ENCODE measurements at regions not wholly inside any gene's neighbourhood (a gene's known extent, or its start where the extent isn't known, plus 50 kb on each side); places are given as distances from the start of the nearest gene placed in this dataset.

DNA sequence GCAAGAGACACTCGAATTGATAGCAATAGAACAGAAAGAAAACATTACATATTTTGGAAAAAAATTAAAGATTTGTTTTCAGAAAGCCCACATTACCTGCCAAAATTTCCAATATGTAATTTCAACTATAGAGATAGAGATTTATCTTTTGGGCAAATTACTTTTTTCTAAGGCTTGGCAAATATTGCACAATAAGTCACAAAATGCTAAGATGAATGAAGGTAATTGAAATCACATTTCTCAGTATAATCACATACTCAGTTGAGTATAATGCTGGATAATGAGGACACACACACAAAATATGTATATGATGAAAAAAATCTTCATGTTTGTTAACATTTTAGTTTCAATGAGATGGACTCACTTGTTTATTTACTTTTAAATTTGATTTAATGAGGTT is 189.2 kb upstream of the STXBP6 start:
- intact Hi-C loops (cut with DNase I; ENCODE audit: low total_unique reads) = no loop called here
- no peak overlapping the region for H3K27ac ChIP-seq
- DNase-seq = no peak
- H3K4me3 ChIP-seq = no peak overlapping the region
- H3K36me3 ChIP-seq = no peaks in the 10 kb centered on the region
- H3K9me3 ChIP-seq = no peaks in the 10 kb centered on the region
- H3K27me3 ChIP-seq = no peaks in the 10 kb centered on the region
- TF ChIP-seq, protein P1, sequence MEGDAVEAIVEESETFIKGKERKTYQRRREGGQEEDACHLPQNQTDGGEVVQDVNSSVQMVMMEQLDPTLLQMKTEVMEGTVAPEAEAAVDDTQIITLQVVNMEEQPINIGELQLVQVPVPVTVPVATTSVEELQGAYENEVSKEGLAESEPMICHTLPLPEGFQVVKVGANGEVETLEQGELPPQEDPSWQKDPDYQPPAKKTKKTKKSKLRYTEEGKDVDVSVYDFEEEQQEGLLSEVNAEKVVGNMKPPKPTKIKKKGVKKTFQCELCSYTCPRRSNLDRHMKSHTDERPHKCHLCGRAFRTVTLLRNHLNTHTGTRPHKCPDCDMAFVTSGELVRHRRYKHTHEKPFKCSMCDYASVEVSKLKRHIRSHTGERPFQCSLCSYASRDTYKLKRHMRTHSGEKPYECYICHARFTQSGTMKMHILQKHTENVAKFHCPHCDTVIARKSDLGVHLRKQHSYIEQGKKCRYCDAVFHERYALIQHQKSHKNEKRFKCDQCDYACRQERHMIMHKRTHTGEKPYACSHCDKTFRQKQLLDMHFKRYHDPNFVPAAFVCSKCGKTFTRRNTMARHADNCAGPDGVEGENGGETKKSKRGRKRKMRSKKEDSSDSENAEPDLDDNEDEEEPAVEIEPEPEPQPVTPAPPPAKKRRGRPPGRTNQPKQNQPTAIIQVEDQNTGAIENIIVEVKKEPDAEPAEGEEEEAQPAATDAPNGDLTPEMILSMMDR (IDR thresholded peaks at IDR 0.05) = no peak
- H3K4me1 ChIP-seq = no peaks in the 10 kb centered on the region

DNA sequence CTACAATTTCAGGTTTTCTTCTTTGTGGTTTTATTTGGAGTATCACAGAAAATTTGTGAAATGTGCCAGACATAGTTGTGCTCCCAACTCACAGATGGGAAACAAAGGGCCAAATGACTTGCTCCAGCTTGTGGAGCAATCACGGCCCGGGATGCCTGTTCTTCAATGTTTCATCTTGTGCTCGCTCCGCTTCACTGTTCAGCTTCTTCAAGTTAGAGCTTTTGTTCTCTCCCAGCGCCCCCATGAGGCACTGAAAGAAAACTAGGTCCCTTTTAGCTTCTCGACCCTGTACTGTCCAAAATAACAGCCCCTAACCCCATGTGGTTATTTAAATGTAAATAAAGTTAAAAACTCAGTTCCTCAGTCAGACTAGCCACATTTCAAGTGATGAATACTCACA is 187.9 kb upstream of the STXBP6 start:
- intact Hi-C loops (cut with DNase I; ENCODE audit: low total_unique reads) = no loop called here
- no peaks in the 10 kb centered on the region for H3K27me3 ChIP-seq
- no peak overlapping the region for H3K4me3 ChIP-seq
- DNase-seq = no peak
- TF ChIP-seq, protein P1 (IDR thresholded peaks at IDR 0.05) = no peak
- no peak overlapping the region for H3K27ac ChIP-seq
- no peaks in the 10 kb centered on the region for H3K4me1 ChIP-seq
- H3K9me3 ChIP-seq = no peaks in the 10 kb centered on the region
- H3K36me3 ChIP-seq = no peaks in the 10 kb centered on the region

DNA sequence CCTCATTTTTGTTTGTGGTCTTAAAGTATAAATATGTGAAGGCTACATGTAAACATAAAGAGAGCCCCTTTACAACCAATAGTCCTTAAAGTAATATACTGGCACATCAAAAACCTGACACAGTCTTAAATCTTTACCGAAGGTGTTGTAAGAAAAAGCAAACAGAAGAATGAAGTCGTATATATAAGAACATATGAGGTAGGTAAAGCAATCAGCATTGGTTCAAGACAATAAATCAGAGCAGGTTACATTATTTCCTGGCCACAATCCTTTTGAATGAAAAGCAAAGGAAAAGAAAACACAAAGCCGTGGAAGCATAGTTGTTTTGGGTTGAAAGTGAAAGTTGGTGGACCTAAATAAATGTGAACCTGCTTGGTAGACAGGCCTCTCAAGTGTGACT is 183.7 kb upstream of the STXBP6 start:
- Histone ChIP-seq H3K9me3 (peaks cover 0 to 4% (median 4%) of the 10 kb centered on the region in 3 donors), H3K27me3 (no peaks in the 10 kb centered on the region), H3K36me3 (no peaks in the 10 kb centered on the region), H3K27ac (no peak overlapping the region), H3K4me1 (no peaks in the 10 kb centered on the region), H3K4me3 (no peak overlapping the region)
- no peak for DNase-seq
- intact Hi-C loops (cut with DNase I; ENCODE audit: low total_unique reads) = no loop called here
- TF ChIP-seq, protein P1 (IDR thresholded peaks at IDR 0.05) = no peak

DNA sequence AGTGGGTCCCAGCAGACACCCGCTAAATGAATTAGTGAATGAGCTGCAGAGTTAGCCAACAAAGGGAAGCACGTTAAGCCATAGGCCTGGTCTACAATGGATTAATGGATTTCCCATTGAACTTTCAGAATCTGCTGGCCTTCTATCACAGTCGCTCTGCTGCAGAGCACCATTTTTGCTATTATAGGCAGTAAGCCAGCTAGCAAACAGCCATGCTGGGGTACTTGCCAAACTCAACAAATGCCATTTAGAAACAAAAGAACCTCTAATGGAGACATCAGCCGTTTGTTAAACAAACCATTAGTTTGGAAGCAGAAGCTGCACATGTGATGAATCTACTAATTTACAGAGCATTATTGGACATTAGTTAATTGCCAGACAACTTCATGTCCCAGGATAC is 181.1 kb upstream of the STXBP6 start:
- TF ChIP-seq, protein P1 (IDR thresholded peaks at IDR 0.05) = no peak
- Histone ChIP-seq H3K4me1 (no peaks in the 10 kb centered on the region), H3K27me3 (no peaks in the 10 kb centered on the region), H3K27ac (no peak overlapping the region), H3K4me3 (no peak overlapping the region), H3K36me3 (no peaks in the 10 kb centered on the region), H3K9me3 (peaks cover 0 to 4% (median 4%) of the 10 kb centered on the region in 3 donors)
- intact Hi-C loops (cut with DNase I; ENCODE audit: low total_unique reads) = no loop called here
- DNase-seq = no peak

DNA sequence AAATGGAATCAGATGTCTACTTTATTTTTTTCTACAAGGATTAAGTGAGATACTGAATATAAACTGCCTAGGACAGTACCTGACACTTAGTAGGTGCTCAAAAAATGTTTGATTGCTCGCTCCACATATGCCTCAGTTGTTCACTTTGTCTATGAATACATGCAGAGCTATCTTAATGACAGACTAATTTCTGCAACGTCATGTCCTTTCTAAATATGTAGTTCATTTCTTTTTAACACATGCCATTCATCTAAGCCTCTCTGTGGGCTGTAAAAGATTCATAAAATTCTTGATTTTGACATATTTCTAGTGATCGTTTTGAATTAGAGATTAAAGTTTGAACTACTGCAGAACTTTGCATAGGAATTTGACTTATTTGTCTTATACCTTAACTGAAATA is 176.3 kb upstream of the STXBP6 start:
- intact Hi-C loops (cut with DNase I; ENCODE audit: low total_unique reads) = no loop called here
- H3K9me3 ChIP-seq = peaks cover 0 to 4% (median 4%) of the 10 kb centered on the region in 3 donors
- DNase-seq = no peak
- no peaks in the 10 kb centered on the region for H3K27me3 ChIP-seq
- H3K4me3 ChIP-seq = no peak overlapping the region
- TF ChIP-seq, protein P1 (IDR thresholded peaks at IDR 0.05) = no peak
- no peaks in the 10 kb centered on the region for H3K36me3 ChIP-seq
- no peaks in the 10 kb centered on the region for H3K4me1 ChIP-seq
- H3K27ac ChIP-seq = no peak overlapping the region

DNA sequence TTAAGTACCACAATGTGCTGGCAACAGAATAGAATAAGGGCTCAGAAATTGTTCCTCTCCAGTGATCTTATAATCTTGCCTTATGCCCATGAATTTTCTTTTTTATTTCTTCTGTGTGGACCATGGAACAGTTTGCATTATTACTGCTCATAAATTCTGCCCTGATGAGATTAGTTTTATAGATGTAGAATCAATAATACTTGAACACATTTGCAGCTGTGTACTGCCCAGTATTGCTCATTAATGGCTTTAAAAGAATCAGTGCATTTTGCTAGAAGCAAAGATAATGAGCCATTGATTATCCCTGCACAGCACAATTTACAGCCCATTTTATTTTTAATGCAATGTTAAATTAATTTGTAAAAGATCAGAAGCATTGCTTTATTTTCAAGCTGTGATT is 172.3 kb upstream of the STXBP6 start:
- H3K4me3 ChIP-seq = no peak overlapping the region
- TF ChIP-seq, protein P1 (IDR thresholded peaks at IDR 0.05) = no peak
- intact Hi-C loops (cut with DNase I; ENCODE audit: low total_unique reads) = no loop called here
- H3K4me1 ChIP-seq = no peaks in the 10 kb centered on the region
- no peaks in the 10 kb centered on the region for H3K36me3 ChIP-seq
- DNase-seq = no peak
- no peak overlapping the region for H3K27ac ChIP-seq
- H3K9me3 ChIP-seq = no peaks in the 10 kb centered on the region
- no peaks in the 10 kb centered on the region for H3K27me3 ChIP-seq

Measured in tibial artery (tissue), 4 donors.